GM19099 (cell line): ENCODE measurements at regions not wholly inside any gene's neighbourhood (a gene's known extent, or its start where the extent isn't known, plus 50 kb on each side); places are given as distances from the start of the nearest gene placed in this dataset.

Experiments
- POLR2A ChIP-seq: IDR thresholded peaks from 3 replicates; pipeline ENCODE4 v1.6.1; 2011; ENCODE audit warnings: low read depth; ENCODE audit not compliant: insufficient read length; ENCODE audit errors: extremely low read depth

DNA sequence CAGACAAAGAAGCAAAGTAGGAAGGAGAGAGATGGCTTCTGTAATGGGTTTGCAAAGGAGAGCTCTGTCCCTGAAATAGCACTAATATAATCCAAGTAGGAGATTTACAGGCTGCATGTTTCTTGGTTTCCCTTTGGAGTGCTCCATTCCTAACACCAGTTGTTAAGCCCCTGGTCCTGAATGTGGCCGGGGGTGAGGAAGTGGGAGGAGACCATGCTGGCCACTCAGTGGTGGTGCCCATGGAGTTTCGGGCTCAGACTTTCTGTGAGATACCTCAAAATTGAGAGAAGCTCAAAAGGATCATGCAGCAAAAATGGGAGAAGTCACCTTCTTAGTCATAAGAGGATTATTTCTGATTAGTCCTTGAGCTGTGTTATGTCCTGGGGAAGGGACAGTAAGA is 88.5 kb downstream of the DAD1 start:
- no peak for TF ChIP-seq POLR2A

DNA sequence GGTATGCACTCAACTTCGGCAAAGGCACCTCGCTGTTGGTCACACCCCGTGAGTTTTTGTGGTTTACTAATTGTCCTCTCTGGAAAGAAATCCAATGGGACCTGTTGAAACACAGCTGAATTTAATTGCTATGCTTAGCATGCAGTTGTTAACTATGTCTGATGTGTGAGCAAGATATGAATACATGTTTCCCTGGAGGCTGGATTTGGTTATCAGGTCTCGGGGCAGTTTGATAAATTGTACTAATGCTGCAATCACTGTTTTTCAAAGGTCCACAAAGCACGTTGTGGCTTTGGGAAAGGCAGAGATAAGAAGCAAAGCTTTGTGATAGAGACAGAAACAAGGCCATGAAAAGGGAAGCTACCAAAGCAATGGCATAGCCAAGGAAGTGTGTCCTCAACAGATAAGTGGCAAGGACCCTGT is 91.3 kb downstream of the DAD1 start:
- no peak for TF ChIP-seq POLR2A

DNA sequence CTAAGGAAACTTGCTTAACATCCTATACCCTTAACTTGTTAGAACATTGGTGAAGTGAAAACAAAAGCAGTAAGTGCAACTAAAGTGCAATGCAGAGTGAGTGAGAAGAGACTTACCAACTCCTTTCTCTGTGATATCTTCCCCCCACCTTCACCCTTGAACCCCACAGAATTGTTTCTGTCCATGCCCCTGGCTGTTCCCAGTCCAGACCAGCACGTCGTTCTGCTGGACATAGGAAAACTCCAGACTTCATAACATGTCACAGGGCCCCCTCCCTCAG is 91.9 kb downstream of the DAD1 start:
- TF ChIP-seq POLR2A, result no peak

DNA sequence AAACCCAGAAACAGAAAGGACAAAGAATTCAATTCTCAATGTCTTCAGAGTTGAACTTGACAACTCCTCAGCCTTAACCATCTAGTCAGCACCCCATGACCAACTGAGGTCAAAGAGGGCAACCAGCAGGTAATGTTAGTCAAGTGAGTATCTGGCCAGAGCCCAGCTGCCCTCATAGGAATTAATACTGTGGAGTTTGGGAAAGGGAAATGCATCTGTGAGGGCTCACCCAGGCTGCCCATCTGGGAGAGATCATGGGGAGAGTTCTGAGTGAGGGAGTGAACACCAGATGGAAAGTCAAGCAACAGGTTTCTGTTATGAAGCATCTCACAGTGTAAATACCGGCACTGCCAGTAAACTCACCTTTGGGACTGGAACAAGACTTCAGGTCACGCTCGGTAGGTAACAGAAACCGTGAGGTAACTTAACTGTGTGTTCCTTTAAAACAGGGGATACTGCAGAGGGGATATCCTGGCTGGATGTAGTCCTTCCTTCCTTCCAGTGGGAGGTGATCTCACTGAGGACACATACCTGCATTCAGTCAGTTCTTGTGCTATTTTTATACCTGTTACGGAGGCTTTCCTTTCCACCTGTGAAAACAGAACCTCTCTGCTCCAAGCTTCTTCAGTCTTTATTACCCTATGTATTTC is 94.4 kb downstream of the DAD1 start:
- TF ChIP-seq POLR2A, result no peak

DNA sequence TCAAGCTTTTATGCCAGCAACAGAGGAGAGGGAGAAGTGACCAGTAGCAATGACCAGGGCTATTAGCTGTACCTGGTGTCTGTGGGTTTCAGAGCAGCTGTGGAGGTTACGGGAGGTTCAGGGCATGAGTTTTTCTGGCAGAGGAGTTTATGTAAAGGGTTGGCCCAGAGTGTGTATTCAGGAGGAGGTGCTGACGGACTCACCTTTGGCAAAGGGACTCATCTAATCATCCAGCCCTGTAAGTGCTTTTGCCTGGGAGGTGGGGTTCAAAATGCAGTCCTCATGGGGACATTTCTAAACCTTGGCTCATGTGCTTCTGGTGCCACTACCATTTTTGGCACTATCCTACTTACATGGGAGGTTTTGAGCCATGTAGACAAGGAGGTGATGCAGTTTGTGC is 95.3 kb downstream of the DAD1 start:
- TF ChIP-seq POLR2A, result no peak

DNA sequence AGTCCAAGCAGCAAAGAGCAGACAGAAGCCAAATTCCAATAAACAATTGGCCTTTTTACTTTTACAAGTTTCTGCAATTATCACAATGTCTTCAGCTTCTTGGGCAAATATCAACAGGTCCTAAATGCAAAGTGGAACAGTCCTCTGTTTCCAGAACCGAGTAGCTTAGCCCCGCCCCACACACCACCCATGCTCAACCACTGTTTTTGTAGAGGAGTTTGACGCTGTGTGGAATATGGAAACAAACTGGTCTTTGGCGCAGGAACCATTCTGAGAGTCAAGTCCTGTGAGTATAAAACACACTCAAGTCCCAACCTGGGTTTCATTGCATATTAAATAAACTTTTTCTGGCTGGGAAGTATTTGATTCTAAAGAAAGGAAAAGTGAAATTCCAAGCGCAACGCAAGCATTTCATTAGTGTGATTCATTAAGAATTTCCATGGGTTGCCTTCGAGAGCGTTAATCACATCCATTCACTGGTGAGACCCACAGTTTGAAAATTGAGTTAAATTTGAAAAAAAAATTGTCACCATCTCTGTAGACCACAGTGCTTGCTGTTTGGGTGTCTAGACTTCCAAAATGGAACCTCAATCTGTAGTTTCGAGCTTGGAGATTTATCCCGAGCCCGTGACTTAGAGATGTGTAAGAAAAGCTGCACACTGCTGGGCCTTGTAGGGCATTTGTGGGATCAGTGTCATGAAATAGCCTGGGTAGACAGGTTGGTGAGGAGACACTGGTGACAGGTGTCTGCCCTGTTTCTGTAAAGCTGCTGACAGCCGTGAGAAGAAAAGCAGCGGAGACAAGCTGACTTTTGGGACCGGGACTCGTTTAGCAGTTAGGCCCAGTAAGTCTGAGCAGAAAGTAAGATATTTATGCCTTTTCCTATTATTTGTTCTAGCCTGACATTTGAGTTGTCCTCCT is 96.1 kb downstream of the DAD1 start:
- no peak for TF ChIP-seq POLR2A

DNA sequence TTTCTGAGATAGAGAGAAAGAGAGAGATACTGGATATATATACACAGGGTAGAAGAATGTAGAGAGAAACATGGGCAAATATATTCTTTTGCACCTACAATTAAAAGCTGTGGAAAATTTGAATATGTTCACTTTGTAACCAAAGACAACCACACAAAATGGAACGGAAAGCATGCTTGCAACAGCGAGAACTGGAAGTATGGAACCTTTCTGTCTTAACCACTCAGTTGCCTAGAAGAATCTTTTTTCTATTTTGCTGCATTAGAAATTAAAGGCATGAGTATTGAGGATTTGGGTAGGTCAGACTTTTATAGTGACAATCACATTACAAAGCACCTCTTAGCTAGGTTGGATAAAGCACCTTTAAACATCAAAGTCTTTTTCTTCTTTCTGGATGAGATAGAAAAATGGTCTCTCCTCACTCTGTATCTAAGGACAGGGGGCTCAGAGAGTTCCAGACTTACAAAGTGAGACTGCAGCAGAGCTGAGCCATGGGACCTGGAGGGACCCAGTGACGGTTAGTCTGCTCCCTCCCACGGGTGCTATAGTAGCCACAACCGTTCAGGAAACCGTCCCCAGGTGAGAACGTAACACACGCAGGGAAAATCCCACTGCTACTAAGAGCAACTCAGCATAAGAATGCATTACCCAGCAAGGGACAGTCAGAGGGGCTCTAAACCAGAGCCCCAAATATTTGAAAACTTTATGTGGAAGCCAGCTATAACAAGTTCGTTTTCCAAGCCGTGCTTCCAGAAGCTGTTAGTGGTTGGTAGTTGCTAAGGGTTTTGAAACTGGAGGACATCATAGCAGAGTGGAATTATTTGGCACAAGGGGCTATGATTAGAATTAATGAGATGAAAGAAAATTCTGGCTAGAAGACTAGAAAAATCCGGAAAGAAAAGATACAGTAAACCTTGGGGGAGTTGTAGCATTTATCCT is 97.1 kb downstream of the DAD1 start:
- peak; percentile 61 for TF ChIP-seq POLR2A

DNA sequence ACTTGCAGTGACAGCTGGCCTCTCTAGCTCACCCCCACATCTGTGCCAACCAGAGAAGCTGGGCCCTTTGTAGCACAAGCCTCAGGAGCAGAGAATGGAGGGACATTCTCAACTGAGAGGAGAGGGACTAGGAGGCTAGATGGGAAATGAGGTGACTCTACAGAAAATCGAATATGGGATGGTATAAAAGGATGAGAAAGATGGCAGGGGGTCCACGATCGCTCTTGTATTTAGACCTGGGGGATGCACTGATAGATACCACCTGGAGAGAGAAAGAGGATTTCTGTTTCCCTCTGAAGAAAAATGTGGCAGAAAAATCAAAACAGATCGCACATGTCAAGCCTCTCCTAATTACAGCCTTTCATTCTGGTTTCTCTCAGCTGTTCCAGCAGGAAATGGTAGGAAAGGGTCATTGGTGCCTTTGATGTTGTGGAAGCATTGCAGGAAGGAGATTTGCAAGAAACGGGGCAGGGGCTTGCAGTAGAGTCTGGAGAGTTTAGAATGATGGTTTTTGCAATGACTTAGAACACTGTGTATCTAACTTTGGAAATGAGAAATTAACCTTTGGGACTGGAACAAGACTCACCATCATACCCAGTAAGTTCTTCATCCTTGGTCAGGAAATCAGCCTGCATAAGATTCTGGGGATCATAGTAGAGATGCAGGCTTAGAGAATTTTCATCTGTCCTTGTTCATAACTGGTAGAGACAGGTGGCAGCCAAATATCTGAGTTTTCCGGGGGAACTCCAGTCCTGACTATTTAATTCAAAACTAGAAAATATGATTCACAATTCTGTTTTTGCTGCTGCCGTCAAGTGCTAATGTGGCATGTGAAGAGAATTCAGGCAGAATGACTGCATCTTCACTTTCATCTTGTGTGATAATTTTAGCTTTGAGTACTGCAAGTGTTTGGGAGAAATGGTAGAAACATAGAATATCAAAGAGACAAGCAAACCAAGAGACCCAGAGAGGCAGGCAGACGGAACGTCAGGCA is 98.8 kb downstream of the DAD1 start:
- no peak for TF ChIP-seq POLR2A

DNA sequence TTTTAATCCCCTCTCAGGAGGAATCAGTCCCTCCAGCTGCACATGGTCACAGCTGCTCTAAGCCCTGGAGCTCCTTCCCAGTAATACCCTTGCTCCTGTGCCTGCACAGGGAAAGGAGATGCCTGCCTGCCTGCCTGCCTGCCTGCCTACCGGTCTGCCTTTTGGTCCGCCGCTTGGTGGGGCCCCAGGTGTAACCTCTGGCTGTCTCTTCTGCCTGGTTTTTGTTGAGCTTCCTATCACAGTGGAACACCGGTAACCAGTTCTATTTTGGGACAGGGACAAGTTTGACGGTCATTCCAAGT is 99.8 kb downstream of the DAD1 start:
- peak; percentile 42 for TF ChIP-seq POLR2A

DNA sequence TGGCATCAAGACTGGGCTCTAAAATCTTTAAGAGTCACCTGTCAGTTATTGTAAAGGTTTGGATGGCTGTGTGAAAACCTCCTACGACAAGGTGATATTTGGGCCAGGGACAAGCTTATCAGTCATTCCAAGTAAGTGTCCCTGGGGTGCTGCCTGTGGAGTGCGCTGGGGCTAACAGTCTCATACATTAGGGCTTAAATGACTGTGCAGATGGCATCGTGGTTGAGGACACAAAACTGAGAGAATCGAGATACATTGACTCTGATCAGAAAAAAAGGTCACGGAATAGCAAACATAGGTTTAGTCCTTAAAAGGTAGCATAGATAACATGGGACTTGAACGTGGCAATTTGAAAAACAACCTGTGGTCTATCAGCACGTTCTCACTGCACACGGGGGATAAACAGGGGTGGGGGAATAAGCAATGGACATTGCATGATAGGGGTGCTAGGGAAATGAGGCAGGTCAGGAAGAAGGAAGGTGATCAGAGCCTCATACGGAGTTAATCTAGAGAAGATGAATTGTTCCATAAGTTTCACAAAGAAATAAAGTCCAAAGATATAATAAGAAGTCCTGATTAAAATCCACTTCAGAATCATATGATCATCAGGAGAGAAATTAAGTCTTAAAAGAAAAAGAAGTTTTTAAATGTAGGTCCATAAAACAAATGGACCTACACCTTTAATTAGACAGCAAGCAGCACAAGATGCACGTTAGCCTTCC is 100.3 kb downstream of the DAD1 start:
- peak; percentile 6 for TF ChIP-seq POLR2A

DNA sequence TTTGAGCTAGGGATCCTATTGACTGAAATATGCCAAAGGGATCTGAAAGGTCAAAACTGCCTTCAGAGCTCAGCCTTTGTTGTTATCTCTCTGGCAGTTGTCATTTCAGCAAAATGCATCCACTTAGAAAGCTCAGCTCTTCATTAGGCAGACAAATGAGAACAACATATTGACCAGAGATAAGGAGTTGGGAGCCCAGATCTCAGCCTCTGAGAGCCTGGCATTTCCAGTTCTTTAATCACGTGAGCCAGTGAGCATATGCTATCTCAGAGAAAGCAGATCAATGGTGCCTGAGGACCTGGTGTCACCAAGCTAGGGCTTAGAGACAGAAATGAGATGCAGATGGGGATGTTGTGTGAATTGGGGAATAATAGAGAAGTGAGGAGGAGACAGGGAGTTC is 101.1 kb downstream of the DAD1 start:
- no peak for TF ChIP-seq POLR2A

DNA sequence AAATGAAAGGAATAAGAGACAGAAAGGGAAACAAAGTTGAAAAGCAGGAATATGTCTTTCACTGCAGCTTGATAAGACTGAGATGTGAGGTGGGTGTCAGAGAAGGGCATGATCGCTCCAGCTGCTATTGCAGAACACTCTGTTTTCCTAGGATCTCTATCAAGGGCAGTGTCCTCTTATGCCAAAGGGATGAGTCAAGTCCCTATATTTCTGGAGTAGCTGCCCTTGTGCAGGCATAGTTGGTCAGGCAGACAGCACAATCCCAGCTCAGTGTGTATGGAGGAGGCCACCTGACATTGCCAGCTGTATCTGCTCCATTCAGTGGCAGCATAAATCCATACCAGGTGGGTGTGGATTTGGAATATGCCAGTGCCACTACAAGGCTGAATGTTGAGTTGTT is 101.6 kb downstream of the DAD1 start:
- no peak for TF ChIP-seq POLR2A

DNA sequence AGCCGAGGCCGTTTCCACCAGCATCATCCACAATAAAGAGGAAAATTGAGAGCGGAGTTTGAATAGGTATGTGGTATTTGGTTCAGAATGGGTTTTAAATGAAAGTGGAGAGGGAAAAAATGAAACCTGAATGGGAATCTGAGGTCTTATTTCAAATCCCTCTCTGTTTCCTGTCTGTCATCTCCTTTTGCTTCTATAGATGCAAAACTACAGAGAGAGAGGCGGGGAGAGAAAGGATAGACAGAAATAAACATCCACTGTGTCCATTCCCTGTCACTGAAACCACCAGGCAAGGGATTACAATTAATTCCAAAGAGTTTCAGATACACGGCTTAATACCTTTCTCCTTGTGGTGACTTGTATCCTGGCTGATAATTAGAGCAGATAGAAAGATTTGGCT is 102.3 kb downstream of the DAD1 start:
- TF ChIP-seq POLR2A, result no peak

DNA sequence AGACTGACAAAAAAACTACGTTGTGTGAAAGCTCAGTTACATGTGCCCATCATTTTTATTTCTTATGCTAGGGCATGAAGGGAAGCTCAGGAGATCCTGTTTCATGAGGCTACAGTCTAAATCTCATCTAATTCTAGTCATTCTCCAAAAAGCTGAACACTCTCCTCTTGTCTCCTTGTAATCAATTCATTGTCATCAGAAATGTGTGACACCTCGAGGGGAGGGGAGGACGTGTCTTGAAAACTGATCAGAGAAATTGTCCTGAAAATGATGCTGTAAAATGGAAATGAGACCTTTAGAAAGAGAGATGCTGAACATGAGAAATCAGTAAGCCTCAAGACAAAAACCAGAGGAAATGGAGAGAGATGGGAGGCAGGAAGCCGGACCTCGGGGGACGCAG is 103.4 kb downstream of the DAD1 start:
- no peak for TF ChIP-seq POLR2A
